Esophagus muscularis mucosa (tissue), 4 donors: ENCODE measurements at regions not wholly inside any gene's neighbourhood (a gene's known extent, or its start where the extent isn't known, plus 50 kb on each side); places are given as distances from the start of the nearest gene placed in this dataset.
"Not testable (repeated sequence)": the region's sequence is repeated elsewhere in the genome, so short reads cannot be mapped to it uniquely, and the experiment has no call there.

ENCODE experiments used
- DNase-seq: peaks from one replicate; pipeline ENCODE4 v3.0.0-alpha.2; 2017; ENCODE audit errors: extremely low spot score
- H3K27ac ChIP-seq, 4 donors: fragments of 200-600 bp; sonication (generic); replicated peaks in 1 of 4; 1 replicate in 3 of 4; 2 replicates in 1 of 4; pipeline ENCODE4 v1.5.1; 2016 to 2019; ENCODE audit warnings: mild to moderate bottlenecking in 1 of 4
- H3K27me3 ChIP-seq, 4 donors: fragments of 200-600 bp; sonication (generic); one replicate each; pipeline versions ENCODE4 v1.5.1 to v1.6.0; 2016 to 2019
- H3K36me3 ChIP-seq, 4 donors: fragments of 200-600 bp; sonication (generic); one replicate each; pipeline ENCODE4 v1.5.1; 2016 to 2019
- H3K4me1 ChIP-seq, 4 donors: fragments of 200-600 bp; sonication (generic); one replicate each; pipeline ENCODE4 v1.5.1; 2016 to 2019
- H3K4me3 ChIP-seq, 4 donors: fragments of 200-600 bp; sonication (generic); 1 replicate in 2 of 4; 2 replicates in 2 of 4; pipeline ENCODE4 v1.5.1; 2016 to 2019; ENCODE audit warnings: mild to moderate bottlenecking in 4 of 4, moderate library complexity in 1 of 4
- H3K9me3 ChIP-seq, 4 donors: fragments of 200-600 bp; sonication (generic); 1 replicate in 3 of 4; 2 replicates in 1 of 4; pipeline ENCODE4 v1.5.1; 2016 to 2019
- CTCF ChIP-seq, 3 experiments: fragments of 200-600 bp in 2 of 3; fragments of 450-650 bp in 1 of 3; sonication (generic) in 2 of 3; IDR thresholded peaks; one replicate each; pipeline ENCODE4 v1.5.1; 2017 to 2019; ENCODE audit warnings: antibody characterized with exemption in 3 of 3, mild to moderate bottlenecking in 2 of 3, moderate library complexity in 1 of 3
- EP300 ChIP-seq: sonication (generic); formaldehyde crosslinking; IDR thresholded peaks from one replicate; pipeline ENCODE4 v1.6.1; 2017; ENCODE audit warnings: antibody characterized with exemption
- POLR2A ChIP-seq: fragments of 450-650 bp; IDR thresholded peaks from one replicate; pipeline ENCODE4 v1.6.1; 2017; ENCODE audit warnings: antibody characterized with exemption, moderate library complexity, mild to moderate bottlenecking, low read depth
- POLR2AphosphoS5 ChIP-seq, 2 donors: sonication (generic); formaldehyde crosslinking; IDR thresholded peaks; one replicate each; pipeline ENCODE4 v1.6.1; 2017; ENCODE audit warnings: antibody characterized with exemption in 2 of 2
- WGBS: methylation state at CpG from one replicate; pipeline ENCODE4 v1.1.5; 2018; 5-methylcytosine and 5-hydroxymethylcytosine counted together
- intact Hi-C: fragments of 100-400 bp; cut with DNase I; formaldehyde crosslinking; loops from one replicate; pipeline ENCODE4 v1.15.1; 2023

- H3K9me3 ChIP-seq, result peaks cover 0 to 4% (median 0%) of the 10 kb centered on the region in 4 donors
- no peak for DNase-seq
- H3K4me1 ChIP-seq, result no peaks in the 10 kb centered on the region
- H3K27me3 ChIP-seq, result no peaks in the 10 kb centered on the region
- intact Hi-C loops, result no loop called here
- TF ChIP-seq POLR2A (no peak), CTCF (IDR thresholded peaks at IDR 0.05) (no peak), POLR2AphosphoS5 (IDR thresholded peaks at IDR 0.05) (no peak), EP300 (no peak)
- H3K27ac ChIP-seq, result no peak overlapping the region
- no peak overlapping the region for H3K4me3 ChIP-seq
- H3K36me3 ChIP-seq, result no peaks in the 10 kb centered on the region
Measured at GRCh38 chr3:46797486-46797885, 65.8 kb downstream of the MYL3 start.

- WGBS, result 96% methylated on average over 2 of the region's 2 CpGs
- H3K27me3 ChIP-seq, intact Hi-C loops, H3K4me1 ChIP-seq, DNase-seq, H3K4me3 ChIP-seq, H3K9me3 ChIP-seq, H3K36me3 ChIP-seq, H3K27ac ChIP-seq: not testable (repeated sequence)
Measured at GRCh38 chr3:46793340-46793739, 69.9 kb downstream of the MYL3 start.

GRCh38 chr3:46778101-46778500 lies 60.4 kb upstream of the PRSS50 start:
- Histone ChIP-seq H3K36me3 (no peaks in the 10 kb centered on the region), H3K27me3 (no peaks in the 10 kb centered on the region), H3K27ac (no peak overlapping the region), H3K4me3 (no peak overlapping the region), H3K4me1 (no peaks in the 10 kb centered on the region), H3K9me3 (peaks cover 0 to 17% (median 8%) of the 10 kb centered on the region in 4 donors)
- TF ChIP-seq POLR2AphosphoS5 (IDR thresholded peaks at IDR 0.05), result no peak
- TF ChIP-seq EP300, result no peak
- no peak for TF ChIP-seq CTCF (IDR thresholded peaks at IDR 0.05)
- no peak for TF ChIP-seq POLR2A
- no peak for DNase-seq
- 68% methylated on average over 3 of the region's 3 CpGs for WGBS
- intact Hi-C loops, result no loop called here

GRCh38 chr3:46772498-46772897 lies 54.8 kb upstream of the PRSS50 start:
- WGBS, result 88% methylated on average over 2 of the region's 3 CpGs
- H3K27me3 ChIP-seq, H3K4me3 ChIP-seq, H3K4me1 ChIP-seq, DNase-seq, H3K27ac ChIP-seq, intact Hi-C loops, H3K36me3 ChIP-seq: not testable (repeated sequence)
- peaks cover 0 to 45% (median 29%) of the 10 kb centered on the region in 4 donors for H3K9me3 ChIP-seq

- Histone ChIP-seq H3K4me1 (no peaks in the 10 kb centered on the region), H3K27ac (no peak overlapping the region), H3K27me3 (no peaks in the 10 kb centered on the region), H3K9me3 (peaks cover 0 to 69% (median 47%) of the 10 kb centered on the region in 4 donors), H3K4me3 (no peak overlapping the region), H3K36me3 (no peaks in the 10 kb centered on the region)
- DNase-seq, result no peak
- intact Hi-C loops, result no loop called here
- TF ChIP-seq POLR2AphosphoS5 (IDR thresholded peaks at IDR 0.05) (no peak), EP300 (no peak), CTCF (IDR thresholded peaks at IDR 0.05) (no peak)
- 100% methylated on average over 1 of the region's 1 CpG for WGBS
Measured at GRCh38 chr3:46768061-46768460, 50.4 kb upstream of the PRSS50 start.
